Glutamatergic neuron (in vitro differentiated cells): ENCODE measurements at regions not wholly inside any gene's neighbourhood (a gene's known extent, or its start where the extent isn't known, plus 50 kb on each side); places are given as distances from the start of the nearest gene placed in this dataset.

Experiments
- DNase-seq: peaks from one replicate; pipeline ENCODE4 v3.0.0; 2022
- H3K27ac Mint-ChIP-seq: one replicate; pipeline ENCODE4 v1.8.0; 2020; ENCODE audit warnings: mild to moderate bottlenecking, mixed read lengths, inconsistent platforms; ENCODE audit not compliant: unreplicated experiment
- H3K27me3 Mint-ChIP-seq: one replicate; pipeline ENCODE4 v1.8.0; 2020; ENCODE audit warnings: mild to moderate bottlenecking, moderate library complexity, mixed read lengths, inconsistent platforms; ENCODE audit not compliant: unreplicated experiment
- H3K36me3 Mint-ChIP-seq: one replicate; pipeline ENCODE4 v1.8.0; 2020; ENCODE audit warnings: mild to moderate bottlenecking, mixed read lengths, inconsistent platforms; ENCODE audit not compliant: unreplicated experiment
- H3K4me1 Mint-ChIP-seq: one replicate; pipeline ENCODE4 v1.8.0; 2020; ENCODE audit warnings: mild to moderate bottlenecking, low read depth, mixed read lengths, inconsistent platforms; ENCODE audit not compliant: unreplicated experiment
- H3K4me3 Mint-ChIP-seq: one replicate; pipeline ENCODE4 v1.8.0; 2020; ENCODE audit warnings: mild to moderate bottlenecking, mixed read lengths, inconsistent platforms; ENCODE audit not compliant: unreplicated experiment
- H3K9me3 Mint-ChIP-seq: one replicate; pipeline ENCODE4 v1.8.0; 2020; ENCODE audit warnings: mild to moderate bottlenecking, moderate library complexity, mixed read lengths, inconsistent platforms; ENCODE audit not compliant: unreplicated experiment
- TF ChIP-seq, protein P1 (sequence below): fragments of 200-600 bp; sonication (generic); IDR thresholded peaks from one replicate; pipeline ENCODE4 v1.5.0; 2021; ENCODE audit not compliant: partially characterized antibody, unreplicated experiment

DNA sequence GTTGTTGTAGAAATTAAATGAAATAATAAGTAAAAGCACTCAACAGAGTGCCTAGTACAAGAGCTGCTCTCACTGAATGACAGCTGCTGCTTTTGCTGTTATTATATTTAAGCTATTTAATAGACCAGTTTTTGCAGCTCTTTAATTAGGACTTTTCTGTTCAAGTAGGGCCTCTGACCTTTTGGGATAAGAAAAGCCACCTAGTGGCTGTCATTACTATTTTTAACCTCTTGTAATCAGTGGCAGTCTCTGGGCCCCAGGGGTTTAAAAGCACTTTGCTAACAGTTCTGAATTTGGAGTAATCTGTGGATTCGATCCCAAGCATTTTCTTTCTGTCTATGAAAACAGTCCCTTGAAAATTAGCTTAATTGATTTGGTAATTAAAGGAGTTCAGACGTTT lies 121.1 kb downstream of the NUDT12 start:
- DNase-seq = peak; percentile 28
- Mint-ChIP-seq H3K9me3 (no peaks in the 10 kb centered on the region), H3K4me1 (peaks cover 11% of the 10 kb centered on the region), H3K36me3 (peaks cover 8% of the 10 kb centered on the region), H3K27me3 (peaks cover 5% of the 10 kb centered on the region), H3K4me3 (no peak overlapping the region), H3K27ac (no peak overlapping the region)
- TF ChIP-seq, protein P1, sequence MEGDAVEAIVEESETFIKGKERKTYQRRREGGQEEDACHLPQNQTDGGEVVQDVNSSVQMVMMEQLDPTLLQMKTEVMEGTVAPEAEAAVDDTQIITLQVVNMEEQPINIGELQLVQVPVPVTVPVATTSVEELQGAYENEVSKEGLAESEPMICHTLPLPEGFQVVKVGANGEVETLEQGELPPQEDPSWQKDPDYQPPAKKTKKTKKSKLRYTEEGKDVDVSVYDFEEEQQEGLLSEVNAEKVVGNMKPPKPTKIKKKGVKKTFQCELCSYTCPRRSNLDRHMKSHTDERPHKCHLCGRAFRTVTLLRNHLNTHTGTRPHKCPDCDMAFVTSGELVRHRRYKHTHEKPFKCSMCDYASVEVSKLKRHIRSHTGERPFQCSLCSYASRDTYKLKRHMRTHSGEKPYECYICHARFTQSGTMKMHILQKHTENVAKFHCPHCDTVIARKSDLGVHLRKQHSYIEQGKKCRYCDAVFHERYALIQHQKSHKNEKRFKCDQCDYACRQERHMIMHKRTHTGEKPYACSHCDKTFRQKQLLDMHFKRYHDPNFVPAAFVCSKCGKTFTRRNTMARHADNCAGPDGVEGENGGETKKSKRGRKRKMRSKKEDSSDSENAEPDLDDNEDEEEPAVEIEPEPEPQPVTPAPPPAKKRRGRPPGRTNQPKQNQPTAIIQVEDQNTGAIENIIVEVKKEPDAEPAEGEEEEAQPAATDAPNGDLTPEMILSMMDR = peak; percentile 74

- Mint-ChIP-seq H3K9me3 (no peaks in the 10 kb centered on the region), H3K4me3 (no peak overlapping the region), H3K27me3 (peaks cover 5% of the 10 kb centered on the region), H3K36me3 (peaks cover 8% of the 10 kb centered on the region), H3K4me1 (peaks cover 15% of the 10 kb centered on the region), H3K27ac (no peak overlapping the region)
- TF ChIP-seq, protein P1 = no peak
- no peak for DNase-seq
These were observed 123.6 kb downstream of the NUDT12 start for GRCh38 chr5:103439007-103439406.

DNA sequence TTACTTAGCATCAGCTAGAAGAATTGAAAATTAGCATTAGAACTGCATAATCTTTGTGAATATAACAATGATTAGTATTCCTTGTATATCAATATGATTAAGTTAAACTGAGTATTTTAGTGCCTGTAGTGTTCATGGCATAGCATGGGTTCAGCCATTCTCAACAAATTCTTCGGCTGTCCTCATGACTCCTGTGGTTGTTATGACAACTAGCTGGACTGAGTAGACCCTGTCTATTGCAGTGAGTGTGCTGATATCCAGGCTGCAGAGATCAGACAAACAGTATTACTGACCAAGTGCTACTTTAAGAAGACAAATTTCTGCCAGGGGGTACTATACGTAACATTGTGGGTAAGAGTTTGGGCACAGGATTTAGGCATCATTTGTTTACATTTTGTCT lies 125.9 kb downstream of the NUDT12 start:
- H3K4me1 Mint-ChIP-seq = peaks cover 9% of the 10 kb centered on the region
- TF ChIP-seq, protein P1 = no peak
- H3K9me3 Mint-ChIP-seq = peaks cover under 1% of the 10 kb centered on the region
- H3K36me3 Mint-ChIP-seq = peaks cover 8% of the 10 kb centered on the region
- H3K4me3 Mint-ChIP-seq = no peak overlapping the region
- no peak overlapping the region for H3K27ac Mint-ChIP-seq
- no peak for DNase-seq
- no peaks in the 10 kb centered on the region for H3K27me3 Mint-ChIP-seq

- TF ChIP-seq, protein P1 = no peak
- H3K4me1 Mint-ChIP-seq = peaks cover 10% of the 10 kb centered on the region
- peaks cover 8% of the 10 kb centered on the region for H3K36me3 Mint-ChIP-seq
- H3K9me3 Mint-ChIP-seq = peaks cover 2% of the 10 kb centered on the region
- DNase-seq = no peak
- H3K27ac Mint-ChIP-seq = no peak overlapping the region
- H3K27me3 Mint-ChIP-seq = no peaks in the 10 kb centered on the region
- no peak overlapping the region for H3K4me3 Mint-ChIP-seq
These were observed 126.5 kb downstream of the NUDT12 start for GRCh38 chr5:103436112-103436511.

DNA sequence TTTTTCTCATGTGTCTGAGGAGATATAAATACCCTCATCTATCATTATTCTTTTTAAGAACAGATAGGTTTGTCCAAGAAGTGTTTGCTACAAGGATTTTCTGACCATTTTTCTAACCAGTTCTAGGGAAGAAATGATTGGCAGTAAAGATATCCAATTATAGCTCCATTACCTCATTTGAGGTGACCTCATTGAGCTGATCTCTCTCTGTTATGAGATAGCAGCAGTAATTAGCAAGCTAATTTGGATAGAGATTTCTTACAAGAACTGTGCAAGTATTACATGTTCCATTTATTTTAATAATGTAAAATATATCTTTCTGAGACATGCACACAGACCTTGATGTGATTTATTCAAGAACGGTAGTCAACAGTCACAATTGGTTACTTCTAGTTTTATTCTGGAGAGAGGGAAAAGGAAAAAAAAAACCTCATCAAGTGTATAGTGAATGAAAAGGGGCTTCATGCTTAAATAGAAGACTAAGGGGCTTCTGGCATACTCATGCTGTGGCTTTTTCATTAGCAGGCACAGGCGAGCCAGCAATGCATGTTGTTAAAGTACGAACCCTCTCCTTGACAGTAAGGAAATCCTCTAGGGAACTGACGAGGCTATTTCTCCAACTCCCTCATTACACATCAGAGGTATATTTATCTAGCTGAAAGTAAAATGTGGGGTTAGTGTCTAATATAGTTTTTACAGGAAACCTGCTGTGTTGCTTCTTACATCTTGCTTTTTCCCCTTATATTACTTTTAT lies 127.3 kb downstream of the NUDT12 start:
- Mint-ChIP-seq H3K27me3 (no peaks in the 10 kb centered on the region), H3K9me3 (peaks cover 2% of the 10 kb centered on the region), H3K27ac (peak overlapping the region; percentile 67), H3K36me3 (peaks cover 8% of the 10 kb centered on the region), H3K4me1 (peaks cover 6% of the 10 kb centered on the region), H3K4me3 (no peak overlapping the region)
- TF ChIP-seq, protein P1 = no peak
- no peak for DNase-seq
